ENCODE measurements at regions not wholly inside any gene's neighbourhood (a gene's known extent, or its start where the extent isn't known, plus 50 kb on each side); places are given as distances from the start of the nearest gene placed in this dataset.

DNA sequence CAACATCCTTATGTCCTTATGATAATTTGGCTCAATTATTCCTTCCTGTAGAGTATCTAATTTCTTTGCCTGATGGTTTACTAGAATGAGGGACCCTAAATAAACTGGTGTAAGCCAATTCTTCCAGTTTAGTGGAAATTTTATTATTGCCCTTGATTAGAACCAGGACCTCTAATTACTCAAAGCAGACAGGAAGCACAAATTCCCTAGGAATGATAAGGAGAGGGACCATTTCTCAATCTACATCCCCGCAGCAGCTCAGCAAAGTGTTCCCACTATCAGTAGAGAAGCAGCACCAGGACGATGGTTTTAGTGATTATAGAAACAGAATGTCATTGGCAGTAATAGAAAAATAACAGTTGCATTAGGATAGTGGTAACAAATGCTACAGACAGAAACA is 97.1 kb downstream of the PLPPR4 start:
- TF ChIP-seq MAX (IDR thresholded peaks at IDR 0.05; ENCODE audit: low read depth, low read length) = no peak
- no peak for TF ChIP-seq POLR2A (IDR thresholded peaks at IDR 0.05; ENCODE audit: extremely low read depth, insufficient read length)
- no peak for TF ChIP-seq MYC (IDR thresholded peaks at IDR 0.05; ENCODE audit: low read depth, low read length)
- TF ChIP-seq, protein P1, sequence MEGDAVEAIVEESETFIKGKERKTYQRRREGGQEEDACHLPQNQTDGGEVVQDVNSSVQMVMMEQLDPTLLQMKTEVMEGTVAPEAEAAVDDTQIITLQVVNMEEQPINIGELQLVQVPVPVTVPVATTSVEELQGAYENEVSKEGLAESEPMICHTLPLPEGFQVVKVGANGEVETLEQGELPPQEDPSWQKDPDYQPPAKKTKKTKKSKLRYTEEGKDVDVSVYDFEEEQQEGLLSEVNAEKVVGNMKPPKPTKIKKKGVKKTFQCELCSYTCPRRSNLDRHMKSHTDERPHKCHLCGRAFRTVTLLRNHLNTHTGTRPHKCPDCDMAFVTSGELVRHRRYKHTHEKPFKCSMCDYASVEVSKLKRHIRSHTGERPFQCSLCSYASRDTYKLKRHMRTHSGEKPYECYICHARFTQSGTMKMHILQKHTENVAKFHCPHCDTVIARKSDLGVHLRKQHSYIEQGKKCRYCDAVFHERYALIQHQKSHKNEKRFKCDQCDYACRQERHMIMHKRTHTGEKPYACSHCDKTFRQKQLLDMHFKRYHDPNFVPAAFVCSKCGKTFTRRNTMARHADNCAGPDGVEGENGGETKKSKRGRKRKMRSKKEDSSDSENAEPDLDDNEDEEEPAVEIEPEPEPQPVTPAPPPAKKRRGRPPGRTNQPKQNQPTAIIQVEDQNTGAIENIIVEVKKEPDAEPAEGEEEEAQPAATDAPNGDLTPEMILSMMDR (IDR thresholded peaks at IDR 0.05; ENCODE audit: low read depth, low read length) = no peak
- H3K4me3 ChIP-seq (ENCODE audit: low read depth, low read length) = no peak overlapping the region
- DNase-seq (ENCODE audit: low read depth) = no peak

DNA sequence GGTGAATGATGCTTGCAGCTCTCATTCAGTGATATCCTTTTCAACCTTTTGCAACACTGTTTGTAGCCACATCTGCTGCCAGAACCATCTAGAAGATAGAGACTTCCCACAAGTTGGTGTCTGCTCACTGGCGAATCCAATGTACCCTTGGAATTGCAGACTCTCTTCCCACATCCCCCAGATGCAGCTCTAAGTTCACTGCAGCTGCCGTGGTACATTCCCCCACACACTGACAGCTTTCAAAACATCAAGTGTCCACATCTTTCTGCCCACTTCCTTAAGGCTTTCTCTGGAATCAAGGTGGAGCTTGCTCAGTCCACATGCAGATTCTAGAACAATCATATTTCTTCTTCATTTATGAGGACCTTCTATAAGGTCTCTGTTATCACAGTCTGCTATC is 99.2 kb downstream of the PLPPR4 start:
- TF ChIP-seq POLR2A (IDR thresholded peaks at IDR 0.05; ENCODE audit: extremely low read depth, insufficient read length) (no peak), MYC (IDR thresholded peaks at IDR 0.05; ENCODE audit: low read depth, low read length) (no peak), MAX (IDR thresholded peaks at IDR 0.05; ENCODE audit: low read depth, low read length) (no peak)
- TF ChIP-seq, protein P1 (IDR thresholded peaks at IDR 0.05; ENCODE audit: low read depth, low read length) = no peak
- no peak for DNase-seq (ENCODE audit: low read depth)
- H3K4me3 ChIP-seq (ENCODE audit: low read depth, low read length) = no peak overlapping the region

DNA sequence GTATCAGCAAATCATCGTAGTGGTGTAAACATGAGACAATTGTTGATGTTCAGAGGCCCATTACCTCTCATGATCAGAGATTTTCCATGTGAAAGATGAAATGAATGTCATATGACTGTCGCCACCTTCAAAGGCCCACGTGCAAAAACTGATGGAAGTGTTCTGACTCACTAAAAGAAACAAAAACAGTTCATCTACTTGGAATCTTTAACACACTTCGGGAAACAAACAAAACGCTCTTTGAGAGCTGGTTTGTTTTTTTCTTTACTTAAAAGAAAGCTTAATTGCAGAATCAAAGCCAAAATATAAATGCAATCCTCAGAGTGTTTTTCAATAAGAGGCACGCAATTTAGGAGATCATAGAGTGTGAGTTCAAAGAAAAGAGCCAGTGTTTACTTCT is 100.8 kb downstream of the PLPPR4 start:
- TF ChIP-seq MAX (IDR thresholded peaks at IDR 0.05; ENCODE audit: low read depth, low read length) = no peak
- TF ChIP-seq, protein P1 (IDR thresholded peaks at IDR 0.05; ENCODE audit: low read depth, low read length) = no peak
- no peak for TF ChIP-seq POLR2A (IDR thresholded peaks at IDR 0.05; ENCODE audit: extremely low read depth, insufficient read length)

DNA sequence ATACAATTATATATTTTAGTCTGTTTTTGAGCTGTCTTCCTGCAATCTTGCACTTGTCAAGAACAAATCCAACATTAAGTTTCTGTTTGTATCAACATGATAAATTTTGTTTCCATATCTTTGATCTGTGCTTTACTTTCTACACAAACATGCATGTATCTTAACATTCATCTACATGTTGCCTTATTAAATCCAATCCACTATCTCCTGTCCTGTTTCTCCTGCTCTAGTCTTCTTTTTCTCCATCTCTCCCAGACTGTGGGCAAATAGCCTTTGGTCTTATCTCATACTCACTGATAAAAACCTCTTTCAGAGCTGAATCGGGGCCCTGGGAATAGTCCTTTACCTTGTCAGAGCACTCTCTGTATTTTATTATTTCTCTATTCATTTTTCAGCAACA is 101.3 kb downstream of the PLPPR4 start:
- H3K4me3 ChIP-seq (ENCODE audit: low read depth, low read length) = no peak overlapping the region
- TF ChIP-seq, protein P1 (IDR thresholded peaks at IDR 0.05; ENCODE audit: low read depth, low read length) = no peak
- TF ChIP-seq MAX (IDR thresholded peaks at IDR 0.05; ENCODE audit: low read depth, low read length) = no peak
- no peak for TF ChIP-seq POLR2A (IDR thresholded peaks at IDR 0.05; ENCODE audit: extremely low read depth, insufficient read length)
- no peak for TF ChIP-seq MYC (IDR thresholded peaks at IDR 0.05; ENCODE audit: low read depth, low read length)

More for the DNA sequence above, 100.8 kb downstream of the PLPPR4 start:
- no peak overlapping the region for H3K4me3 ChIP-seq (ENCODE audit: low read depth, low read length)
- DNase-seq (ENCODE audit: low read depth) = no peak

GRCh38 chr1:99369154-99369553 is 104.9 kb downstream of the PLPPR4 start:
- no peak for DNase-seq (ENCODE audit: low read depth)
- TF ChIP-seq POLR2A (IDR thresholded peaks at IDR 0.05; ENCODE audit: extremely low read depth, insufficient read length) = no peak
- TF ChIP-seq MYC (IDR thresholded peaks at IDR 0.05; ENCODE audit: low read depth, low read length) = no peak
- TF ChIP-seq, protein P1 (IDR thresholded peaks at IDR 0.05; ENCODE audit: low read depth, low read length) = no peak
- no peak for TF ChIP-seq MAX (IDR thresholded peaks at IDR 0.05; ENCODE audit: low read depth, low read length)
- H3K4me3 ChIP-seq (ENCODE audit: low read depth, low read length) = no peak overlapping the region

More for the DNA sequence above, 101.3 kb downstream of the PLPPR4 start:
- no peak for DNase-seq (ENCODE audit: low read depth)

- DNase-seq (ENCODE audit: low read depth) = no peak
- TF ChIP-seq, protein P1 (IDR thresholded peaks at IDR 0.05; ENCODE audit: low read depth, low read length) = no peak
- TF ChIP-seq MAX (IDR thresholded peaks at IDR 0.05; ENCODE audit: low read depth, low read length) (no peak), MYC (IDR thresholded peaks at IDR 0.05; ENCODE audit: low read depth, low read length) (no peak), POLR2A (IDR thresholded peaks at IDR 0.05; ENCODE audit: extremely low read depth, insufficient read length) (no peak)
- H3K4me3 ChIP-seq (ENCODE audit: low read depth, low read length) = no peak overlapping the region
Measured at GRCh38 chr1:99370476-99370875, 106.2 kb downstream of the PLPPR4 start.
